Stomach (tissue), 8 donors: ENCODE measurements at regions not wholly inside any gene's neighbourhood (a gene's known extent, or its start where the extent isn't known, plus 50 kb on each side); places are given as distances from the start of the nearest gene placed in this dataset.
A peak's percentile ranks its signal among the peaks of the same experiment; 100 is the strongest.

ENCODE experiments used
- DNase-seq, 2 donors: peaks; one replicate each; pipeline versions ENCODE4 v3.0.0 to v3.0.0-alpha.2; 2013 to 2019
- H3K27ac ChIP-seq, 5 donors: fragments of 200-600 bp in 4 of 5; sonication (generic) in 4 of 5; one replicate each; pipeline ENCODE4 v1.5.1; 2013 to 2019; ENCODE audit warnings: mild to moderate bottlenecking in 1 of 5, moderate library complexity in 1 of 5
- H3K27me3 ChIP-seq, 3 donors: fragments of 200-600 bp; sonication (generic); one replicate each; pipeline ENCODE4 v1.5.1; 2017 to 2019; ENCODE audit warnings: mixed run types in 1 of 3
- H3K36me3 ChIP-seq, 4 donors: fragments of 200-600 bp; sonication (generic); 1 replicate in 3 of 4; 2 replicates in 1 of 4; pipeline ENCODE4 v1.5.1; 2016 to 2019
- H3K4me1 ChIP-seq, 4 donors: fragments of 200-600 bp; sonication (generic); one replicate each; pipeline ENCODE4 v1.5.1; 2016 to 2019
- H3K4me3 ChIP-seq, 4 donors: fragments of 200-600 bp; sonication (generic) in 3 of 4; one replicate each; pipeline ENCODE4 v1.5.1; 2016 to 2019; ENCODE audit warnings: mild to moderate bottlenecking in 1 of 4
- H3K9me3 ChIP-seq, 4 donors: fragments of 200-600 bp; sonication (generic); one replicate each; pipeline ENCODE4 v1.5.1; 2016 to 2019
- CTCF ChIP-seq, 7 experiments: fragments of 450-650 bp in 4 of 7; fragments of 200-600 bp in 3 of 7; sonication (generic) in 3 of 7; IDR thresholded peaks; one replicate each; pipeline ENCODE4 v1.5.1; 2016 to 2019; ENCODE audit warnings: antibody characterized with exemption in 7 of 7, control low read depth in 2 of 7, mild to moderate bottlenecking in 1 of 7
- EP300 ChIP-seq: sonication (generic); formaldehyde crosslinking; IDR thresholded peaks from one replicate; pipeline ENCODE4 v1.6.1; 2017; ENCODE audit warnings: antibody characterized with exemption
- POLR2A ChIP-seq, 4 donors: fragments of 450-650 bp; IDR thresholded peaks; one replicate each; pipeline ENCODE4 v1.6.1; 2016; ENCODE audit warnings: antibody characterized with exemption in 4 of 4, control low read depth in 2 of 4, mild to moderate bottlenecking in 1 of 4, moderate library complexity in 1 of 4
- POLR2AphosphoS5 ChIP-seq, 3 donors: sonication (generic); formaldehyde crosslinking; IDR thresholded peaks; one replicate each; pipeline ENCODE4 v1.6.1; 2016; ENCODE audit warnings: antibody characterized with exemption in 3 of 3
- WGBS, 5 donors: extraction: QIAGEN DNeasy Blood & Tissue Kit in 3 of 5; methylation state at CpG; one replicate each; pipeline versions ENCODE4 v1.1.5 to v1.1.7; 2013 to 2018; 5-methylcytosine and 5-hydroxymethylcytosine counted together
- intact Hi-C: fragments of 100-400 bp; cut with DNase I; formaldehyde crosslinking; loops from one replicate; pipeline ENCODE4 v1.15.1; 2023; ENCODE audit warnings: low total_unique reads
- donor health status: healthy with polysubstance abuse.
- donor health status: Bipolar disorder and iron deficiency.
- donor health status: healthy.

- Histone ChIP-seq H3K4me3 (no peak overlapping the region), H3K27ac (no peak overlapping the region), H3K36me3 (no peaks in the 10 kb centered on the region), H3K27me3 (no peaks in the 10 kb centered on the region), H3K4me1 (no peaks in the 10 kb centered on the region), H3K9me3 (peaks cover 0 to 3% (median 3%) of the 10 kb centered on the region in 4 donors)
- no peak for DNase-seq
- WGBS, 5 donors = 26 to 49% (median 45%) methylated on average over 4 of the region's 4 CpGs
- intact Hi-C loops = no loop called here
- TF ChIP-seq POLR2AphosphoS5 (IDR thresholded peaks at IDR 0.05) = no peak
These were observed 519.8 kb downstream of the HS3ST4 start for GRCh38 chr16:26211542-26211941.

GRCh38 chr16:26212599-26212998, 520.8 kb downstream of the HS3ST4 start:
- 68 to 80% (median 73%) methylated on average over 3 to 5 of the region's 5 CpGs for WGBS, 5 donors
- Histone ChIP-seq H3K27ac (no peak overlapping the region), H3K27me3 (no peaks in the 10 kb centered on the region), H3K36me3 (no peaks in the 10 kb centered on the region), H3K9me3 (peaks cover 0 to 3% (median 3%) of the 10 kb centered on the region in 4 donors), H3K4me3 (no peak overlapping the region), H3K4me1 (no peaks in the 10 kb centered on the region)
- intact Hi-C loops = no loop called here
- DNase-seq = no peak
- TF ChIP-seq EP300 (no peak), POLR2A (IDR thresholded peaks at IDR 0.05) (no peak), CTCF (IDR thresholded peaks at IDR 0.05) (no peak), POLR2AphosphoS5 (IDR thresholded peaks at IDR 0.05) (no peak)

- DNase-seq = peak in 1 of 2 donors; percentile 8
- H3K36me3 ChIP-seq = no peaks in the 10 kb centered on the region
- no peaks in the 10 kb centered on the region for H3K4me1 ChIP-seq
- WGBS, 5 donors = 11 to 20% (median 15%) methylated on average over 9 of the region's 9 CpGs
- H3K9me3 ChIP-seq = peaks cover 0 to 3% (median 0%) of the 10 kb centered on the region in 4 donors
- intact Hi-C loops = no loop called here
- no peaks in the 10 kb centered on the region for H3K27me3 ChIP-seq
- TF ChIP-seq POLR2AphosphoS5 (IDR thresholded peaks at IDR 0.05) (no peak), CTCF (IDR thresholded peaks at IDR 0.05) (no peak), EP300 (no peak), POLR2A (IDR thresholded peaks at IDR 0.05) (no peak)
- no peak overlapping the region for H3K27ac ChIP-seq
- peak overlapping the region in 3 of 4 donors; percentile 7 to 31 (median 24) for H3K4me3 ChIP-seq
These were observed 522.9 kb downstream of the HS3ST4 start for GRCh38 chr16:26214581-26215174.

GRCh38 chr16:26220894-26221293, 529.1 kb downstream of the HS3ST4 start:
- no peak overlapping the region for H3K27ac ChIP-seq
- no peaks in the 10 kb centered on the region for H3K36me3 ChIP-seq
- H3K9me3 ChIP-seq = no peaks in the 10 kb centered on the region
- no peaks in the 10 kb centered on the region for H3K27me3 ChIP-seq
- TF ChIP-seq POLR2A (IDR thresholded peaks at IDR 0.05) (no peak), EP300 (no peak), CTCF (IDR thresholded peaks at IDR 0.05) (no peak), POLR2AphosphoS5 (IDR thresholded peaks at IDR 0.05) (no peak)
- intact Hi-C loops = no loop called here
- no peaks in the 10 kb centered on the region for H3K4me1 ChIP-seq
- no peak for DNase-seq
- H3K4me3 ChIP-seq = no peak overlapping the region

GRCh38 chr16:26231647-26232046, 539.9 kb downstream of the HS3ST4 start:
- H3K4me3 ChIP-seq = no peak overlapping the region
- H3K27ac ChIP-seq = no peak overlapping the region
- DNase-seq = no peak
- H3K9me3 ChIP-seq = no peaks in the 10 kb centered on the region
- no peaks in the 10 kb centered on the region for H3K4me1 ChIP-seq
- no peak for TF ChIP-seq EP300
- no peak for TF ChIP-seq POLR2AphosphoS5 (IDR thresholded peaks at IDR 0.05)
- no peak for TF ChIP-seq CTCF (IDR thresholded peaks at IDR 0.05)
- TF ChIP-seq POLR2A (IDR thresholded peaks at IDR 0.05) = no peak
- no peaks in the 10 kb centered on the region for H3K36me3 ChIP-seq
- intact Hi-C loops = no loop called here
- 92 to 96% (median 95%) methylated on average over 2 of the region's 2 CpGs for WGBS, 5 donors
- H3K27me3 ChIP-seq = no peaks in the 10 kb centered on the region
